Common myeloid progenitor, CD34-positive (primary cell): ENCODE measurements at regions not wholly inside any gene's neighbourhood (a gene's known extent, or its start where the extent isn't known, plus 50 kb on each side); places are given as distances from the start of the nearest gene placed in this dataset.

Experiments used
- CTCF ChIA-PET: fragments of 350-600 bp; sonication (Branson Sonifier 250); formaldehyde crosslinking; loops from one replicate; lab custom pipeline; 2021; ENCODE audit warnings: antibody characterized with exemption; lab: Charles Lee
- POLR2A ChIA-PET: fragments of 350-600 bp; sonication (Branson Sonifier 250); formaldehyde crosslinking; loops from one replicate; lab custom pipeline; 2021; ENCODE audit warnings: antibody characterized with exemption; lab: Charles Lee
- DNase-seq, 3 donors: peaks; one replicate each; pipeline versions ENCODE4 v3.0.0 to v3.0.0-alpha.2; 2013
- H3K27ac ChIP-seq, 2 experiments: 1 replicate in 1 of 2; 2 replicates in 1 of 2; pipeline ENCODE4 v1.7.0; 2013; ENCODE audit warnings: inconsistent platforms in 2 of 2, low read length in 2 of 2, mild to moderate bottlenecking in 2 of 2, low read depth in 1 of 2, moderate library complexity in 1 of 2; ENCODE audit not compliant: severe bottlenecking in 2 of 2, insufficient read depth in 1 of 2, poor library complexity in 1 of 2
- H3K27me3 ChIP-seq, 5 experiments: replicated peaks in 2 of 5; 1 replicate in 3 of 5; 2 replicates in 2 of 5; pipeline versions ENCODE4 v1.6.1 to v1.7.0; 2013; ENCODE audit warnings: low read length in 4 of 5, mild to moderate bottlenecking in 2 of 5, moderate library complexity in 2 of 5, inconsistent platforms in 1 of 5; ENCODE audit not compliant: insufficient read depth in 5 of 5, control insufficient read depth in 4 of 5
- H3K36me3 ChIP-seq, 4 experiments: 1 replicate in 2 of 4; 2 replicates in 2 of 4; pipeline versions ENCODE4 v1.6.1 to v1.7.0; 2013; ENCODE audit warnings: low read length in 3 of 4, control low read depth in 1 of 4, mild to moderate bottlenecking in 1 of 4; ENCODE audit not compliant: control insufficient read depth in 4 of 4, insufficient read depth in 4 of 4
- H3K4me1 ChIP-seq, 4 experiments: 1 replicate in 3 of 4; 2 replicates in 1 of 4; pipeline versions ENCODE4 v1.6.1 to v1.7.1; 2013; ENCODE audit warnings: low read length in 3 of 4, mild to moderate bottlenecking in 3 of 4, control low read depth in 1 of 4, inconsistent platforms in 1 of 4, moderate library complexity in 1 of 4; ENCODE audit not compliant: control insufficient read depth in 4 of 4, insufficient read depth in 4 of 4; ENCODE audit errors: control extremely low read depth in 1 of 4
- H3K4me3 ChIP-seq, 7 experiments: 1 replicate in 4 of 7; 2 replicates in 3 of 7; pipeline versions ENCODE4 v1.5.1 to v1.7.0; 2013; ENCODE audit warnings: mild to moderate bottlenecking in 7 of 7, low read length in 6 of 7, moderate library complexity in 6 of 7, inconsistent platforms in 2 of 7, low read depth in 2 of 7, control low read depth in 1 of 7; ENCODE audit not compliant: insufficient read depth in 4 of 7, control insufficient read depth in 1 of 7; ENCODE audit errors: extremely low read depth in 1 of 7
- H3K9me3 ChIP-seq, 5 experiments: 1 replicate in 4 of 5; 2 replicates in 1 of 5; pipeline versions ENCODE4 v1.6.1 to v1.7.1; 2013; ENCODE audit warnings: low read length in 4 of 5, mild to moderate bottlenecking in 2 of 5, inconsistent platforms in 1 of 5, low read depth in 1 of 5, moderate library complexity in 1 of 5; ENCODE audit not compliant: control insufficient read depth in 4 of 5, insufficient read depth in 2 of 5; ENCODE audit errors: control extremely low read depth in 1 of 5
- WGBS: methylation state at CpG from one replicate; pipeline ENCODE4 v1.1.5; 2013; ENCODE audit not compliant: insufficient coverage; 5-methylcytosine and 5-hydroxymethylcytosine counted together

- Histone ChIP-seq H3K36me3 (no peaks in the 10 kb centered on the region), H3K4me3 (no peak overlapping the region), H3K27ac (no peak overlapping the region), H3K27me3 (no peaks in the 10 kb centered on the region), H3K9me3 (no peaks in the 10 kb centered on the region), H3K4me1 (no peaks in the 10 kb centered on the region)
- ChIA-PET POLR2A (no interaction called here), CTCF (no interaction called here)
- WGBS: no CpG with 5 or more reads among the region's 1 CpG
- DNase-seq: no peak
Observed at GRCh38 chr18:29560270-29560669, 1383.3 kb upstream of the CDH2 start.

- Histone ChIP-seq H3K27ac (no peak overlapping the region), H3K36me3 (no peaks in the 10 kb centered on the region), H3K27me3 (no peaks in the 10 kb centered on the region), H3K9me3 (no peaks in the 10 kb centered on the region), H3K4me3 (no peak overlapping the region), H3K4me1 (no peaks in the 10 kb centered on the region)
- DNase-seq: no peak
- POLR2A ChIA-PET: no interaction called here
- WGBS: 97% methylated on average over 2 of the region's 4 CpGs
- CTCF ChIA-PET: no interaction called here
Observed at GRCh38 chr18:29556070-29556469, 1379.1 kb upstream of the CDH2 start.

DNA sequence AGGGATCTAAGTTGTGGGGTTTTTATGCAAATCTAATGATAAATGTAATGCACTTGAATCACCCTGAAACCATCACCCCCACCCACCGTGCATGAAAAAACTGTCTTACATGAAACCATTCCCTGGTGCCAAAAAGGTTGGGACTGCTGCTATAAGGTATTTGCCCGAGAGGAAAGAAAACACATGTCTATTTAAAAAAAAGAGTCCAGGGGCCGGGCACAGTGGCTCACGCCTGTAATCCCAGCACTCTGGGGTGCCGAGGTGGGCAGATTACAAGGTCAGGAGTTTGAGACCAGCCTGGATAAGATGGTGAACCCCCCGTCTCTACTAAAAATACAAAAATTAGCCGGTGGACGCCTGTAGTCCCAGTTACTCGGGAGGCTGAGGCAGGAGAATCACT is 1372.8 kb upstream of the CDH2 start:
- no peak for DNase-seq
- H3K27me3 ChIP-seq: no peaks in the 10 kb centered on the region
- no peak overlapping the region for H3K27ac ChIP-seq
- 99% methylated on average over 6 of the region's 9 CpGs for WGBS
- CTCF ChIA-PET: no interaction called here
- no peak overlapping the region for H3K4me3 ChIP-seq
- no peaks in the 10 kb centered on the region for H3K36me3 ChIP-seq
- peaks cover 0 to 4% (median 0%) of the 10 kb centered on the region in 5 experiments for H3K9me3 ChIP-seq
- H3K4me1 ChIP-seq: no peaks in the 10 kb centered on the region
- POLR2A ChIA-PET: no interaction called here

DNA sequence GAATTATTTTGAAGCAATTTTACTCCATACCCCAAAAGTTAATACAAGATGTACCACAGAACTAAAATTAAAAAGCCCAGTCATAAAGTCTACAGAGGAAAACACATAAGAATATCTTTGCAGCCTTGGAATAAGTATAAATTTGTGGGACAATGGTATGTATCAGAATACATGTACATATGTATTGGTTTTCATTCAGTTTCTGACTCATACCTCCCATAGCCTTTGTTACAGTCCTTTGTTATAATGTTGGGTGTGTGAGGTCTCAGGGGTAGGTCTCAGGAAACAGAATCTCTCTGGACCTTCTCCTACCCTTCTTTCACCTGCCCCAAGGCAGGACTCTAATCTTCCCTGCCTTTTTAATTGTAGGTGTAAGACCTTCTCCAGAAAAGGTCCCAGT is 1370.7 kb upstream of the CDH2 start:
- Histone ChIP-seq H3K9me3 (peaks cover 0 to 4% (median 0%) of the 10 kb centered on the region in 5 experiments), H3K27ac (no peak overlapping the region), H3K4me3 (no peak overlapping the region), H3K4me1 (no peaks in the 10 kb centered on the region), H3K36me3 (no peaks in the 10 kb centered on the region), H3K27me3 (no peaks in the 10 kb centered on the region)
- DNase-seq: no peak
- POLR2A ChIA-PET: no interaction called here
- CTCF ChIA-PET: no interaction called here

- H3K4me1 ChIP-seq: no peaks in the 10 kb centered on the region
- no peaks in the 10 kb centered on the region for H3K27me3 ChIP-seq
- H3K36me3 ChIP-seq: no peaks in the 10 kb centered on the region
- no peak overlapping the region for H3K4me3 ChIP-seq
- H3K9me3 ChIP-seq: no peaks in the 10 kb centered on the region
- ChIA-PET CTCF (no interaction called here), POLR2A (no interaction called here)
- 100% methylated on average over 2 of the region's 2 CpGs for WGBS
- no peak overlapping the region for H3K27ac ChIP-seq
- no peak for DNase-seq
Observed at GRCh38 chr18:29540548-29540947, 1363.6 kb upstream of the CDH2 start.

- H3K4me3 ChIP-seq: no peak overlapping the region
- CTCF ChIA-PET: no interaction called here
- DNase-seq: no peak
Observed at GRCh38 chr18:29531746-29532145, 1354.8 kb upstream of the CDH2 start.

GRCh38 chr18:29523371-29523770 is 1346.4 kb upstream of the CDH2 start:
- ChIA-PET CTCF (no interaction called here), POLR2A (no interaction called here)
- 100% methylated on average over 3 of the region's 3 CpGs for WGBS

More at GRCh38 chr18:29531746-29532145, 1354.8 kb upstream of the CDH2 start:
- POLR2A ChIA-PET: no interaction called here
- H3K36me3 ChIP-seq: no peaks in the 10 kb centered on the region
- H3K4me1 ChIP-seq: no peaks in the 10 kb centered on the region
- H3K9me3 ChIP-seq: no peaks in the 10 kb centered on the region
- no peak overlapping the region for H3K27ac ChIP-seq
- no peaks in the 10 kb centered on the region for H3K27me3 ChIP-seq

More at GRCh38 chr18:29523371-29523770, 1346.4 kb upstream of the CDH2 start:
- H3K36me3 ChIP-seq: no peaks in the 10 kb centered on the region
- DNase-seq: no peak
- no peaks in the 10 kb centered on the region for H3K27me3 ChIP-seq
- H3K4me1 ChIP-seq: no peaks in the 10 kb centered on the region
- no peak overlapping the region for H3K4me3 ChIP-seq
- H3K27ac ChIP-seq: no peak overlapping the region
- no peaks in the 10 kb centered on the region for H3K9me3 ChIP-seq
